Islet precursor cell (in vitro differentiated cells): ENCODE measurements at regions not wholly inside any gene's neighbourhood (a gene's known extent, or its start where the extent isn't known, plus 50 kb on each side); places are given as distances from the start of the nearest gene placed in this dataset.

Source experiments
- DNase-seq: peaks from one replicate; pipeline ENCODE4 v3.0.0-alpha.2; 2018

DNA sequence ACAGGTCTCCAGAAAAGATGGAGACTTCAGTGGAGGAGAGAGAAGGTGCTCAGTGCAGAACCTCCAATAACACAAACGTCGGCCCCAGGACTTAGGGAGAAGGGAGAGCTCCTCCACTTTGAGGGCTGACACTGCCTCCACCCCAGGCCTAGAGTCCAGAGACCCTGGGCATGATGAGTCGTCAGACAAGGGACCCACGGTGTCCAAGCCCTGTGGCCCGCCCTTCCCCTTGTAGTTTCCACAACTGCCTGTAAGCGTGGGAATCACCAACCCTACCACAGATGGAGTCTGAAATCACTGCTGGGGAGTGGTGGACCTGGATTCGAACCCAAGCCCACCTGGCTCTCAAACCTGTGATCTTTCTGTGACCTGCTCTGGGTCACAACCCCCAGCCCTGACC, 281.1 kb downstream of the NPHP4 start:
- DNase-seq = no peak

DNA sequence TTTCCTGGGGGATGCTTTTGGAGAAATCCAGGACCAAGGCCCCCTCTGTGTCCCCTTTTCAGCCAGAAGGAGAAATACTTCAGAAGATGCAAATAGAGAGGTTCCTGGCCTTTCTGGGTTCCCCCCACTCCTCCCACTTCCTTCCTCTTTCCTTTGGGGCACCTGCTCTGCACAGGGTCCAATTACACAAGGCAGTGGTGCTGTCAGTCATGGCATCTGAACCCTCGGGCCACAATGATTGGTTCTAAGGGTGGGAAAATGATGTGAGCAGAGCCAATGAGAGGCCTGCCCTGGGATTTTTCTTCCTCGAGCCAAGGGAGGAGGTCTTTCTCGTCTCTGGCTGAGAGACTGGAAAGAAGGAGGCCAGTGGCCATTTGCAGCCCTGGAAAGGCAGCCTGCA, 282.2 kb downstream of the NPHP4 start:
- no peak for DNase-seq

DNA sequence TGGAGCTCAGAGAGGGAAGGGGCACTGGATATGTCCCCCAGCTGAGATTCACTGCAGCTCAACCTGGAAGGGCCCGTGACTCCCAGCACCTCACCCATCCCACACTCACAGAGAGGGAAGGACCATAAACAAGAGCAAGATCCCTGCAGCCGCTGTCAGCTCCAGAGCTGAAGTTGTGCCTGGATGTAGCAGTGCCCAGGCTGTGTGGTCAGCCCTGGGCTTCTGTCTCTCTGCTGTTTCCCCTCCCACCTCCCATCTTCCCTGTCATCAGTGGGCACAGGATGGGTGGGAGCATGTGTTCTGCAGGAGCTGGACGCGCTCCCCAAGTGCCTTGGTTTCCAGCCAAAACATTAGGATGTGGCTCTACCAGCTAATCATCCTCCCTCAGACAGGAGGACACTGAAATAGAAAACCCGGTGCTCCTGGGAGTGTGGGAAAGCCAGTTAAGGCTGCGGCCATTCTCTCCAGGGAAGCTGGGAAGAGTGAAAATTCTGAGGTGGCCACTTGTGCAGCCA, 282.7 kb downstream of the NPHP4 start:
- no peak for DNase-seq

DNA sequence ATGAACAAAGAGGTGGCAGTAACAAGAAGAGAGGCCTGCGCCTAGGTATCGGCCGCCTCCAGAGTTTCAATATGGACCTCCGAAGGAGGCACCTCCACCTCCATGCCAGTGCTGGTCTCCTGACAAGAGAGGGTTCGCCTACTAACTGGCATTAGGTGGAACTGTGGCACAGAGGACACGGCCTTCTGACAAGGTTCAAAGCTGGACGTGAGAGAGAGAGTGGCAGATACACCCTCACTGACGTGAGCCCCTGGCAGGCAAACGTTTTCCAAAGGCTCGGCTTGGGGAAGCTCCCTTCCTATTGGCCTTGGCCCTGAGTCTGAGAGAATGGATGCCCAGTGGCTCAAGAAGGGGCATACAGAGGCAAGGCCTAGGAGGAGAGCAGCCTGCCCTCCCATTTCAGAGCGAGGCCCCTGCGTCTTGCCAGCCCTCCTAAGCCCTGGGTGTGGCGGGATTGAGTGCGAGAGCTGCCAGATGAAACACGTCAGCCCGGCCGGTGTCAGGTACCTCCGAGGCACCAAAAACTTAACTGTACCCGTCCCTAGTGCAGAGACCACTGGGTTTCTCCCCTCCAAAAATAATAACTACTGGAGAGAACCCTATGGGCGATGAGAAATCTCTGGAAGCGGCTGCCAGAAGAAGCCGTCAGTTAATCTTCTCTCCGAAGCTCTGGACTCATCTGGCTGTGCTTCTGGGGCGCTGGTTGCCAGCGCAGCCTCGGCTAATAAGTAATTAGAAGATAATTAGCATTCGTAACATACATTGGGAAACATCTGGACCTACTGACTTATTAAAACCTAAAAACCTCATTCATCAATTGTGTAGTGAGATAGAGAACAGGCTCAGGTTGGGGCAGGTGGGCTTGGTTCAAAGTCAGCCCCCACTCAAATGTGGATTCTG, 283.6 kb downstream of the NPHP4 start:
- no peak for DNase-seq

DNA sequence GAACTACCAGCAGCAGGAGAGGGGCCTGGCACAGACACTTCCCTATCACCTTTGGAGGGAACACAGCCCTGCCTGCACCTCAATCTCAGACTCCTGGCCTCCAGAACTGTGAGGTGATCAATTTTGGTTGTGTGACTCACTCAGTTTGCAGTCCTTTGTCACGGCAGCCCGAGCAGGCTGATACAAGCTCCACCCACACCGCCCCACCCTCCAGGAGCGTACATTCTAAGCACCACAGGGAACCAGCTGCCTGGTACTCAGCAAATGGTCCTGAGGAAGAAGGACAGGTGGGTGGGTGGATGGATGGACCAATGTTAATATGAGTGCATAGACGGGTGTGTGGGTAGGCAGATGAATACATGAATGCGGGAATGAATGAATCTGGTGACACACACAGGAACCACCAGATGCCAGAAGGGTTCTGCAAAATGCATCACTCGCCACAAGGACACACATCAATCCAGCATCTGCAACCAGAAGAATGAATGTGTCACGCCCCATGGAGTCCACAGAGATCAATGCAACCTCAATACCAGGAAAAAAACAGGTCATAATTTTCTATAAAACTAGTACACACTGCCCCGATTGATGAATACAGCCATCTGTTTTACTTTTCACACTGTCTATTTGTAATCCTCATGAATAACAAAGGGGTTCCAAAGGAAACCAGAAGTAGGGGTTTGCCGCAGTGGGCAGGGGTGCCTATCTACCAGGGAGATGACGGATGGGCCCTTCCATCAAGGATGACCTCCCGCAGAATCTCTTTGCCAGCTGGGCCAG, 284.5 kb downstream of the NPHP4 start:
- no peak for DNase-seq

DNA sequence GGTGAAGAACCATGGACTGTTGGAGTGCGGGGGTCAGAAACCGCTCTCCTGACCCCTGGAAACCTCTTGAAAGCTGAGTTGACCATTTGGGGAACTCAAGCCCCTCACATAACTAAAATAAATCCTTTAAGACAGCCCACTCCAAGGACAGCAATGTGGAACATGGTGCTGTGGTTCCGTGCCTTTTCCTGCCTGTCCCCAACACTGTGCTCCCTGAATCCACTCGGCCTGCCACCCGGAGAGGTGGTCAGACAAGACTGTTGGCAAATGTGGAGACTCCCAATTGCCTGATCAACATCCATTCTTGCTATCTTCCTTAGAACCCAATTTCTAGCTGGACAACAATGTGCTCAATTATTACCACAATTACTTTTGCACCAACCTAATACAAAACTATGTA, 286.0 kb downstream of the NPHP4 start:
- DNase-seq = no peak

DNA sequence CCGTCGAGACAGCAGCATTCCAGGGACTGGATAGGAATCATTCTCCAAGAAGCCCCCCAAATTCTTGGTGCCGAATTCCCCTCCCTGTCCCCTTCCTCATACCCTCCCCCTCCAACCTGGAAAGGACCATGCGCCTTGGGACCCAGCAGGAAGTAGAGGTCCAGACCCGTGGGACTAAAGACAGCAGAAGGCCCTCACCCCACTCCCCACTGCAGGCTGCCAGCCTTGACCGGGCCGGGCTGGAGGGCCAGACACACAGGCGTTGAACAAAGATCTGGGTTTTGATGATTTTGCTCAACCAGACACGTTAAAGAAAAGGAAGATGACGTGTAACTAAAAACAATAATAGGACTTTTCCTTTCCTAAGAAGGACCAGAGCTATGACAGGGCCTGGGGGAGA, 286.5 kb downstream of the NPHP4 start:
- DNase-seq = no peak

DNA sequence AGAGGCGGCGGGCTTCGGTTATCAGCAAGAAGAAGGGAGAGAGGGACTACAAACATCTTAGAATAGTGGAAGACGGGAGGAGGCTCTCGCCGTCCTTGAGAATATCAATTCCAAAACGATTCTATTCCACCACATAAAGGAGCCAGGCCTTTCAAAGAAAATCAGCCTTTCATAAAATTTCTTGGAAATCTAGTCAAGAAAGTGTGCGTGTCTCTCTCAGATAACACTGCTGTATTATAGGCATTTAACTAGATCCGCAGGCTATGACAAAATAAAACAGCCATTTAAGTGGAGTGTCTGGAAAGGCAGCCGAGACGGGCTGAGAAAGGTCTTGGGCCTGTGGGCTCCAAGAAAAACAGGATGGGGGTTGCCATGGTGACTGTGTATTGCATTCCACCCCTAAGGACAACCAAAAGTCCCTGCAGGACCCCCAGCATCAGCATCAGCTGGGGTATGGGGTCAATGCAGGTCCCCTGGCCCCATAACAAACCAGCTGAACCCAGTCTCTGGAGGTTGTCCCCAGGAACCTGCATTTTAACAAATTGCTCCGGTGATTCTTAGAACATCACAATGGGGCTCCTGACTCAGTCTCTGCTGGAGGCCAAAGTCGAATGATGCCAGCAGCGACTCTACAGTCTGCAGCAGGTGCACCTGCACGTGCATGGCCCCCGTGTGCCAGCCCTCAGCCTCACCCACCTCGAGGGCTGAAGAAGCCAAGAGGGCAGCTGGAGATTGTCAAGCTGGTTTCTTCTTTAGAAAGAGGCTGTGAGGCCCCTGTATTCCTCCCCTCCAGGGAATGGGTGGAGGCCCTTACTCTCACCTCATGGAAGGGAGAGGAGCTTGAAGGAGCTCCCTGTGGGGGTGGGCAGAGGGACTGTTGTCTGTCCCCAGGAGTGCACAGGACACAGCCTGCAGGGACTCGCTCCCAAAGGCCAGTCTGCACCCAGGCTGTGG, 287.4 kb downstream of the NPHP4 start:
- no peak for DNase-seq

DNA sequence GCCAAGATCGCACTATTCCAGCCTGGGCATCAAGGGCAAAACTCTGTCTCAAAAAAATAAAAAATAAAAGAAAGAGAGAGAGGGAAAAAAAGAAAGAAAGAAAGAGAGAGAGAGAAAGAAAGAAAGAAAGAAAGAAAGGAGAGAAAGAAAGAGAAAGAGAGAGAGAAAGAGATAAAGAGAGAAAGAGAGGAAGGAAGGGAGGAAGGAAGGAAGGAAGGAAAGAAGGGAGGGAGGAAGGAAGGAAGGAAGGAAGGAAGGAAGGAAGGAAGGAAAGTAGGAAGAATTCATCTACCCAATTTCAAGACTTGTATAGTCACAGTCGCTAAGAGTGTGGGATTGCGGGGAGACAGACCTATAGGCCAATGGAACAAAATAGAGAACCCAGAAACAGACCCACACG, 290.6 kb downstream of the NPHP4 start:
- DNase-seq = no peak

DNA sequence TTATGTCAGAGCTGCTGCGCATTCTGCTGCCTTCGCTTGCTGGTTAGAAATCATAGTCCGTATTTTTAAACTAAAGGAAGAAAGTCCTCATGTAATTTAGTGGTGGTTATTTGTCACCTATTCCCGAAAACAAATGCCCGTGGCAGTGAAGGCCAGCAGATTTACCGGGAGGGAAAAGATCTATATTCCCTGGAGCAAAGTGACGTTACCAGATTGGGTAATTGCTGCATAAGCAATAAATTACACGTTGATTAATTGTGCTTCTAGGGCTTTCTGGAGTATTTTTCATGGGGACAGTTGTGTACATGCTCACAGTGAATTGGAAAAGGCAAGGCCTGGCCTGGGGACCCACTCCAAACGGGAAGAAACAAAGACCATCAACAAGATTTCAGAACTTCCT, 298.7 kb downstream of the NPHP4 start:
- no peak for DNase-seq

DNA sequence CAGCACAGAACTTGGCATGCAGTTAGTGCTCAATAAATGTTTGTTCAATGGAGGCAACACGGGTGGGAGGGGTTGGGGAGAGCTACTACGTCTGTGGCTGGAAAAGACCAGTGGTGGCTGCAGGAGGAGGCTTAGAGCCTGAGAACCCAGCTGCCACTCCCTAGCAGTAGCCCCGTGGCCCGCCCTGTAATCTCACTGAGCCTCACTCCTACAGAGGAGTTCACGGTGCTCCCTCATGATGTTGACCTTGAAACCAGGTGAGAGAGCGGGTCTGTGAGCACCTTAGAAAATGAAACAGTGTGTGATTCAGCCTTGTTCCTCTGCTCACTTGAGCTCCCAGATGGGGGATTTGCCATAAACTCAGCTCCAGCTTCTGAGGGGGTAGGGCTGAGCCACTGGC, 299.6 kb downstream of the NPHP4 start:
- no peak for DNase-seq

DNA sequence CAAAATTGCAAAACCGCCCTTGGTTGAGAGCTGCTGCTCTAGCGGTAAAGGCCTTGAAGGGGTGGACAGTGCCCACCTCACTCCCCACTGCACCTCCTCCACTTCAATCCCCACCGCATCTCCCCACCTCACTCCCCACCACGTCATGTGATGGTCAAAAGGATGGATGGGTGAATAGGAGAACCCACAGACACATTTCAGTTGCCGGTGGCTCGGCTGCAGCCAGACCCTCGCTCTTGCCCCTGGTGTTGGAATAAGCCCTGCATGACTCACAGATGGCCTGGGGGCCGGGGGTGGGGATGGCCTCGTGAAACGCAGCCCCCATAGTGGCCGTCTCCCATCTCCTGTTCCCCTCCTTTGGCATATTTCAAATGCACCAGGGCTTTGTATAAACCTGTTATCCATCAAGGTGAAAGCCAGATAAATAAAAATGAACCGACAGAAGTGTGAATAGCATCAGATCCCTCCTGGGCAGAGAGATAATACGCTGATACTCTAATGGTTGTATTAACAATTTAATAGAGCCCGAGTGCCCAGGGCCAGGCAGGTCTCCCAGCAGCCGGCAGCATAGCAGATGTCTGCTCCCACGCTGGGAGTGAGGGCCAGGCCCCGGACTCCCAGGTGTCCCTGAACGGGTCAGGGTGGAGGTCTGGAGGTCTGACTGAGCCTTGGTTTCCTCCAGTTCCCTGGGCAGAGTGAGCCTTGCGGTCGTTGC, 300.3 kb downstream of the NPHP4 start:
- no peak for DNase-seq

DNA sequence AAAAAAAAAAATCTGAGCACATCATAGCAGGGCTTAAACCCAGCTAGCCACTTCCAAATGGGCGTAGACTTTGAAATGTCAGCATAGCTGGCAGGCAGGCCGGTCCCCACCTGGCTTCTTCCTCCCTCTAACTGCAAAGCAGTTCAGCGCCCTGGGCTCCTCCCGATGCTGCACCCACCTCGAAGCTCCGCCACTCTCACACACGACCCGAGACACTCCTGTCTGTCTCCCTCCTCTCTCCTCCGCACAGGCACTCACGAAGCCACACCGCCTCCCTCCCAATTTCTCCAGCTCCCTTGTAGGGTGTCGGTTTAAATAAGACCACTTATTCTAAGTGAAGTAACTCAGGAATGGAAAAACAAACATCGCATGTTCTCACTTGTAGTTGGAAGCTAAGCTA, 301.3 kb downstream of the NPHP4 start:
- no peak for DNase-seq

DNA sequence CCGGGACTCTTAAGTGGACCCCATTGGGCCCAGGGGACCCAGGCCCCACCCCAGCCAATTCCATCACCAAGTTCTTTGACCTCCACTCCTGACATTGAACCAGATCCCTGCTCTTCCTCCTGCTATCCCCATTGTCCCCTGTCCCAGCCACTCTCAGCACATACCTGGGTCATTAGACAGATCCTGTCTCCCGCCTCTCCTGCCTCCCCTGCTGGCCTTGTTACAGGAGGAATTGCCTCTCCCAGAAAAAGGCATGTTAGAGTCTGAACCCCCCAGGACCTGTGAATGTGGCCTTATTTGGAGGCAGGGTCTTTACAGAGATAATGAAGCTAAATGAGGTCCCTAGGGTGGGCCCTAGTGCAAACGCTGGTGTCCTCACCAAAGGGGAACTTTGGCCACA, 301.9 kb downstream of the NPHP4 start:
- DNase-seq = peak; percentile 74

DNA sequence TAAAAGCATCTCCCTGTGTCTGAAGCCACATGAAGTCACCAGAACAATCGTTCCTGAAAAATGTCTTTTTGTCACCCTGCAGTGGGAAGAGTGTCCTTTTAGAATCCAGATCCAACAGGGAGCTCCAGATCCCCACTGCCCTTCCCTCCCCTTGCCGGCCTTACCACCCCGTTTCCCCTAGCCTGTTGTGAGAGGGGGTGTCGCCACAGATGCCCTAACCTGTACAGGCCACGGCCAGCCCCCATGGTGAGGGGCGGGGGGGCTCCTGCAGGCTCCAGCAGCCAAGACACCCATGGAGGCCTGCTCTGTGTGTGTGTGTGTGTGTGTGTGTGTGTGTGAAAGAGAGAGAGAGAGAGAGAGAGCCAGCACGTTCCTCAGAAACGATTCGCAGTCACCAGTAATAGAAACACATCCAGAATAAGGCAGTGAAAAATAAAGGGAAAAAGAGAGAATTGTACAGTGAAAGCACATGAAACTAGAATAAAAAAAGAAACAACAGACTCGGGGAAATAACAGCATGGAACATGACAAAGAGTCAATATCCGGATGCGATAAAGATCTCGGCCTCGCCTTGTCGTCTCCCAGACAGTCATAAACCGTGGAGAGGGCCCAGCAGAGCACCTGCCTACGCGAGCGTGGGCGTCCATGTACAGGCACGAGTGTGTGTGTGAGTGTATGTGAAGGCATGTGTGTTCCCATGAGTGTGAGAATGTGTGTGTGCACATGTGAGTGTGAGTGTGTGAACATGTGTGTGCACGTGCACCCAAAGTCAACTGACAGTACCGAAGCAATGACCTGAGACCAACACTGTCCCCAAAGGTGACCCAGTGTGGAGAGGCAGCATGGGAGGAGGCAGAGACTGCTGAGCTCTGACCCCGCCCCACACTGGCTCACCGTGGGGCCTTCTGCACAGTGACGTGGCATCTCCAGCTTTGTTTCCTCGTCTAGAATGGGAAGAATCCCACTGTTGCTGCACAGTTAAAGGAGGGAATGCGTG, 303.8 kb downstream of the NPHP4 start:
- DNase-seq = no peak

DNA sequence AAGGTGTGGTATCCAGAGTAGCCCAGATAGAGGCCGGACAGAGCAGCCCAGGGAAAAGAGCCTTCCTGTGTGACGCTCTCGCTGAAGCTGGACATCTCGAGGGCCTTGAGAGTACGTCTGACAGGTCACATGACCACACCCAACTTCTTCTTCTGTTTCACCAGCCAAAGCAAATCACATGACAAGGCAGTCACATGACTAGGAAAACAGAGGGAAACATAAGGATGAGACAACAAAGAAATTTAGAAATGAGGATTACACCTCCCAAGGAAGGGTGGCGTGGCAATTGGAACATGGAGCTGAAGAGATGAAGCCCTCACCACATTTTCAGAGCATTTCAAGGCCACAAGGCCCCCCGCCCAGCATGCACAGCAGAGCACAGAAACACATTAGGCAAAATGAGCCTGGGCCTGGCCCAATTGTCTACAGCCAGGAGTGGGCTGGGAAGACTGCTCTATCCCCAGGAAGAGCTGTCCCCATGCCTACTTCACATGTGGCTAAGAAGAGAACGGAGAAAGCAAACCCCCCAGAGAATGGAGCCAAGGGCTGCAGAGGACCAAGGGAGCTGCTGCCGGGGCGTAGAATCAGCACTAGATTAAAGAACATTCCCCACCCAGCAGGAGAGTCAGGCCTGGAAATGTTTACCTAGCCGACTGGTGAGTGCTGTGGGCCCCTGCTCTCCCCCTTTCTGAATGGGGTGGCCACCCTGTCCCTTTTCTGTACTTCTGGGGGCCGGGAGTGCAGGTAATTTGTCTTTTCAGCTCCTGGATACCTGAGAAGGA, 305.1 kb downstream of the NPHP4 start:
- no peak for DNase-seq

DNA sequence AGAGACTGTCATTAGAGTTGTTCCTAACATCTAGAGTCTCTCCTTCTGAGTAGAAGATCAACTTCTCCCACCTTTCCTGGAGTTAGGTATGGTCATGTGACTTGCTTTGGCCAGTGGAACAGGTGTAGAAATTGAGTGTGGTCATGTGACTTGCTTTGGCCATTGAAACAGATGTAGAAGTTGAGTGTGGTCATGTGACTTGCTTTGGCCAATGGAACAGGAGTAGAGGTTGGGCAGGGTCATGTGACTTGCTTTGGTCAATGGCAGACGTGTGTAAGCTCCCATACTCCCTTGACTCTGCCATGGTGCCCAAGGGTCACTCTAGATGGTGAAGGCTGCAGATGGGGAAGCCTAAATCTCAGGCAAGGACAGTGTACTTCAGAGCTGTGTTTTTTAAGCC, 306.0 kb downstream of the NPHP4 start:
- DNase-seq = no peak

DNA sequence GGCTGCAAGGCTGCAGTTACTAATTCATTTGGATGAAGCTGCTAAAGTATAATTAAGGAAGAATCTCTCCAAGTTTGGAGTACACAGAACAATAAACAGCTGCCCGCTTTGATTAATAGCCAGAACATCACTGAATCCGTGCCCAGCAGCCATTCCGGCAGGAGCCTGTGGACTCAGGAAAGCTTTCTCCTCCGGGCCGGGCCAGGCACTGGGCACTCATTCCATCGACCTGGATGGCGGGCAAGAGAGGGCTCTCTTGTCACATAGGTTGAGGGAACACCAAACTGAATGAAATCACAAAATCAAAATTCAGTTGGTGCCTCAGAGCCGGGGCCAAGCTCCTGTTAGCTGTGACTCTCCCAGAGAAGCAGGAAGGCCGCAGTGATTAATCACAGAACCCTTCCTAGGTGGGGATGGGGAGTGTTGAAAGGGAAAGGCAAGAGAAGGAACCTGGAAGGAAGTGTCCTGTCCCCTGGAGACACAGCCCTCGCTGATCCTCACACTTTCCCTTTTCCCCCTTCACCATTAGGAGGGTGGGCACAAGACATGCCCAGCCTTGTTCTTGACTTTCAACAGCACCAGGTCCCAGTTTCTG, 306.7 kb downstream of the NPHP4 start:
- no peak for DNase-seq

DNA sequence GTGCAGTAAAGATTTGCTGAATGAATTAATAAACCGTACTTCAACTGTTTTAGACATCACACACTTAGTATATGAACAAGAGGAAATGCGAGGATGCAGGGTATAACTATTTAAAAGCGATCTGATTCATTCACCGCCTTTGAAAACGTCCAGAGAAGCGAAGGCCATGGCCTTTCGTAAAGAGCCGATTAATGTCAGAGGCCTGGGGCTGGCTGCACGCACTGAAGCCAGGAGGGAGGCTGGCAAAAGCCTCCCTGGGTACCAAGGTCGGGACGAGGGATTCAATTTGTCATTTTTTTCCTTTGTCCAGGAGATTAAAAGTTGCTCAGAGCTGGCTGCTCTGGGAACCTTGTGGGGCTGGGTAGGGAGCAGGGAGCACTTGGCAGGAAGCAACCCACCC, 307.4 kb downstream of the NPHP4 start:
- DNase-seq = no peak

DNA sequence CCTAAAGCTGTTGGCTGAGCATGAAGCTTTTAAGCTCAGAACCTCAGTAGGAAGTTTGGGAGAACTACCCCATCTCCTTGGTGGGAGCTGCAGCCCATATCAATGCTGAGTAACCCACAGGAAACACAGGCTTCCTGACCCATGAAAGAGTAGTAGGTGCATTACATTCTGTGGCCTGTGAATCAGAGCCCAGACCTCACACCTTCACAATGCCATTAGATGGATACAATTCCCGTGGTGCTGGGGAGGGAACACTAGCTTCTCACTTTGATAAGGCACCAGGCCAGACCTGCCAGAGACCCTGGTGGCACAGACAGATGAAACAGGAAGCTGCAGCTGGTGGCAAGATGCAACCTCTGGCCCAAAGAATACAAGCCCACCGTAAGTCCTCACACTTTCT, 308.8 kb downstream of the NPHP4 start:
- no peak for DNase-seq
